Bronchial epithelial cell (primary cell): ENCODE measurements at regions not wholly inside any gene's neighbourhood (a gene's known extent, or its start where the extent isn't known, plus 50 kb on each side); places are given as distances from the start of the nearest gene placed in this dataset.

ENCODE experiments used
- DNase-seq: peaks from one replicate; pipeline ENCODE4 v3.0.0-alpha.2; 2010; ENCODE audit warnings: low read depth
- FAIRE-seq: peaks from 2 replicates; lab custom pipeline; 2011; peaks lifted over from hg19 to GRCh38; lab: Jason Lieb, UNC
- H3K27me3 ChIP-seq: 2 replicates; pipeline ENCODE4 v1.5.1; 2011; ENCODE audit warnings: low read length; ENCODE audit not compliant: control insufficient read depth, insufficient read depth
- H3K36me3 ChIP-seq: 2 replicates; pipeline ENCODE4 v1.5.1; 2011; ENCODE audit warnings: low read length; ENCODE audit not compliant: control insufficient read depth, insufficient read depth
- H3K4me3 ChIP-seq: 2 replicates; pipeline ENCODE4 v1.5.1; 2011; ENCODE audit warnings: mild to moderate bottlenecking, low read depth, low read length, control low read depth
- TF ChIP-seq, protein P1 (sequence below): IDR thresholded peaks from 2 replicates; pipeline ENCODE4 v1.5.1; 2011; ENCODE audit warnings: mild to moderate bottlenecking, moderate library complexity, low read length, control low read depth, inconsistent platforms; ENCODE audit not compliant: insufficient read depth, severe bottlenecking

DNA sequence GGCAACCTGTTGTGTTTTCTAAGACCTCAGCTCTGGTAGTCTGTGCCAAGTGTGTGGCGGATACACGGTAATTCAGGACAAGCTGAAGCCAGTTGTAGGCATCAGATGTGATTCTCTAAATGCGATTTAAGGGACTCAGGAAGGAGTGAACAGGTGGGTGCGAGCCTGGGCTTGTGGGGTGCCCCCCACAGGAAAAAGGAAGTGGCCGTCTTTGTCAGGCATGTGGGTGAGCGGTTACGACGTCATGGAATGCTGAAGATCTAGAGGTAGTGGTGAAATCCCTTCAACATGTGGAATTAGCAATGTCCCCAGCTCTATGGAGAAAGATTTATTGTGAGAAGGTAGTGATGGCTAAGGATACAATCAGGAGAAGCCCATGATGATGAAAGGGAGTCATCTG is 95.1 kb upstream of the EXOC2 start:
- Histone ChIP-seq H3K27me3 (no peaks in the 10 kb centered on the region), H3K36me3 (no peaks in the 10 kb centered on the region), H3K4me3 (no peak overlapping the region)
- DNase-seq (peak; percentile 40), FAIRE-seq (no peak)
- TF ChIP-seq, protein P1, sequence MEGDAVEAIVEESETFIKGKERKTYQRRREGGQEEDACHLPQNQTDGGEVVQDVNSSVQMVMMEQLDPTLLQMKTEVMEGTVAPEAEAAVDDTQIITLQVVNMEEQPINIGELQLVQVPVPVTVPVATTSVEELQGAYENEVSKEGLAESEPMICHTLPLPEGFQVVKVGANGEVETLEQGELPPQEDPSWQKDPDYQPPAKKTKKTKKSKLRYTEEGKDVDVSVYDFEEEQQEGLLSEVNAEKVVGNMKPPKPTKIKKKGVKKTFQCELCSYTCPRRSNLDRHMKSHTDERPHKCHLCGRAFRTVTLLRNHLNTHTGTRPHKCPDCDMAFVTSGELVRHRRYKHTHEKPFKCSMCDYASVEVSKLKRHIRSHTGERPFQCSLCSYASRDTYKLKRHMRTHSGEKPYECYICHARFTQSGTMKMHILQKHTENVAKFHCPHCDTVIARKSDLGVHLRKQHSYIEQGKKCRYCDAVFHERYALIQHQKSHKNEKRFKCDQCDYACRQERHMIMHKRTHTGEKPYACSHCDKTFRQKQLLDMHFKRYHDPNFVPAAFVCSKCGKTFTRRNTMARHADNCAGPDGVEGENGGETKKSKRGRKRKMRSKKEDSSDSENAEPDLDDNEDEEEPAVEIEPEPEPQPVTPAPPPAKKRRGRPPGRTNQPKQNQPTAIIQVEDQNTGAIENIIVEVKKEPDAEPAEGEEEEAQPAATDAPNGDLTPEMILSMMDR = no peak

DNA sequence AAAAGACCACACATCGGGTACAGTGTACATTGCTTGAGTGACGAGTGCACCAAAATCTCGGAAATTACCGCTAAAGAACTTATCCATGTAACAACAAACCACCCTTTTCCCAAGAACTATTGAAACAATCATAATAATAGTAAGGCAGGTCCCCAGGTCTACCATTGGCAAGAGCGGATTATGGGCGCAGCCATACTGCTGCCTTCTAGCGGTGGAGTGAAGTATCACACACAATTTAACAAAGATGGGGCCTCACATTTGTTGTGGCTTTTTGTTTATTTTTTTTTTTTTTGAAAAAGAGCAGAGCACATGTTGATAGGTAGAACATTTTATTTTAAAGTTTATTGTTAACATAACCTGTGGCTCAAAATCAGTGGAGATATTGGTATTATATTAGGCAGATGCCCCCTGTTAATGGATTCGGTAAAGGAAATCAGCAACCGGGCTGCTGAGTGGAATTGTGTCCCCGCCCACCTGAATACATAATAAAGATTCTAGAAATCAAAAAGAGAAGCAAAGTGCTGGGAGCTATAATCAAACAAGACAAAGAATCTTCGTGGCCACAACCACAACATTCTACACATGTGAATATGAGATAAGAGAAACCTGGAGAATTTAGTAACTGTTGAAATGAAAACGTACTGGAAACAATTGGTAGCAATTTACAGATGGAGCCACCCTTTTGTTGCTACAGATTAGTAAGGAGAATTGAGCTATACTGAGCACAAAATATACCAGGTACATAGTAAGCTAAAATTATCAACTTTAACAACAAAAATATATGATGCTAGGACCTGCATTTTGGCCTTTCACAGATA is 94.2 kb upstream of the EXOC2 start:
- H3K27me3 ChIP-seq = no peaks in the 10 kb centered on the region
- FAIRE-seq (no peak), DNase-seq (no peak)
- TF ChIP-seq, protein P1 = peak; percentile 27
- no peak overlapping the region for H3K4me3 ChIP-seq
- no peaks in the 10 kb centered on the region for H3K36me3 ChIP-seq

DNA sequence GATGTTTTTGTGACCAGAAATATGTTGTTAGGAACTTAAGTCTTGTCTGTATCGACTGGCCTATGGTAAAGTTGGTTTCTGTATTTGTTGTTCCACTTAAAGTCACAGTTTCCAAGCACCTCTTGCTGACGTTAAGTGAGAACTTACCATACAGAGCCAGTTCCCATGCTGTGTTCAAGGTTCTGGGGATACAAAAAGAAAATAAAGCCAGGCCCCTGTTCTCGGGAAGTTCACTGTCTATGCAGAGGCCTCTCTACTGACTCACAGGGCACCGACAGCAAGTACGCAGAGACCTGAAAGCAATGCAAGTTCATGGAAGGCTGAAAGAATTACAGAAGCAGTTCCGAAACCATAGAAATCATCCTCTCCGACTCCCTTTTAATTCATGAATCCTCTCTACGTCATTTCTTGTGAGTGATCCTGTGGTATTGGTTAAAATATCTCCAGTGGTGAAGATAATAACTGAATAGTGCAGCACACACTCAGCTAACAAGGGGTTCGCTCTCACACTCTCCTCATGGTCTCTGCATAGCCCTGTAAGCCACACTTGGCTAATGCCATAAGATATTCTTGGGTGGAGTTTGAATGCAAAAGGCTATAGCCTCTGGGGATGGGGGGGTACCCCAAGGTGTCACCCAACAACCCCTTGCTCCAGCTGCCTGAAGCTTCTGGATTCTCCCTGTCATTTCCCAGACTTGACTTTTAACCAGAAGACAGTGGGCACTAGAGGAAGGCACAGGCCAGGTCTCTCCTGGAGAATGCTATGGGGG is 91.2 kb upstream of the EXOC2 start:
- FAIRE-seq (peak; percentile 32), DNase-seq (no peak)
- Histone ChIP-seq H3K27me3 (no peaks in the 10 kb centered on the region), H3K4me3 (no peak overlapping the region), H3K36me3 (no peaks in the 10 kb centered on the region)
- TF ChIP-seq, protein P1 = no peak

DNA sequence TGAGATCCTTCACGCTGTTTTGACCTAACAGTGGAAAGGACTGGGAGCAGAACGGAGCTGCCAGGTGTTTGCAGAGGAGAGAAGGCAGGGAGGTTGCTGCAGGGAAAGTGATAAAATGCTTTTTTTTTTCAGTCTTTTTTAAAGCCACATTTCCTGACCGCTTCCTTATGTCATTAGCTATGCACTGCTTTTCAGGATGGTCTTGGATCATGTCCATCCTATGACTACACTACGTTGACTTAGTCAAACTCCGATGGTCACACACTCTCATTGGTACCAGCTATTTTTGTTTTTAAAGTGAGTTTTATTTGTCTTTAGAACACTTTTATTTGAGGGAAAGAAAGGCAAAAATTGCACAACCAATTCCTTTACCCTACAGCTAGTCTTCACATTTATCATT is 89.2 kb upstream of the EXOC2 start:
- TF ChIP-seq, protein P1 = no peak
- H3K4me3 ChIP-seq = no peak overlapping the region
- H3K27me3 ChIP-seq = no peaks in the 10 kb centered on the region
- no peak for FAIRE-seq
- no peak for DNase-seq
- H3K36me3 ChIP-seq = no peaks in the 10 kb centered on the region

DNA sequence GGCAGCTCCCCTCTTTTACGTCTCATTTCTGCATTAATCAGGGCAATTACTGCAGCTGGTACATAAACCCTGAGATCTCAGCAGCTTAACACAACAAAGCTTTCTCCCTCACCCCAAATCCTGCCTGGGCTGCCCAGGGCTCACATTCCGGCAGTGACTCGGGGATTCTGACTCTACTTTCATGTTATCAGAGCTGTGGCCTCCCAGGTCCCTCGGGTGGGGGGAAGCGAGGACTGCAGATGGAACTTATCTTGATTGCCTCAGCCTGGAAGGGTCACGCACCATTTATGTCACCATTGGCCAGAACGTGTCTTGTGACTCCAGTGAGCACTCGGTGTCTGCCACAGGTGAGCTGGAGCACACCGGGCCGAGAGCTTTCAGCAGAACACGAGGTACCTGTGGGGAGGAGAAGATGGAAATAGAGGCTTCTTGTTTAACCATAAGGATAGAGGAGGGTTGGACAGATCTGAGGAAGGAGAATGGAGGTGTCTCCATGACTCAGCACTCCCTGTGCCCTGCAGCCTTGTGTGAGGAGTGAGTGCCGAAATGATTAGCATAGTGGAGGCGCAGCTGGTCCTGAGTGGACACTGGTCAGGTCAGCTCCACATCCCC is 88.5 kb upstream of the EXOC2 start:
- H3K27me3 ChIP-seq = no peaks in the 10 kb centered on the region
- H3K36me3 ChIP-seq = no peaks in the 10 kb centered on the region
- no peak for FAIRE-seq
- TF ChIP-seq, protein P1 = no peak
- DNase-seq = no peak
- no peak overlapping the region for H3K4me3 ChIP-seq
